MCF 10A (cell line): ENCODE measurements at regions not wholly inside any gene's neighbourhood (a gene's known extent, or its start where the extent isn't known, plus 50 kb on each side); places are given as distances from the start of the nearest gene placed in this dataset.

Source experiments
- BruUV-seq: library from RNA; stranded (reverse); fragments of 400-500 nt; replicated peaks from 2 replicates; lab custom pipeline; 2021; lab: Mats Ljungman, UMichigan
- CTCF ChIA-PET: fragments of 300-600 bp; sonication (Branson Sonifier 250); formaldehyde crosslinking; extraction: SDS; loops from one replicate; lab custom pipeline; 2021; ENCODE audit warnings: antibody characterized with exemption, inconsistent platforms; lab: Yijun Ruan, JAX
- POLR2A ChIA-PET: fragments of 300-600, 350-650 bp; sonication (Branson Sonifier 250); formaldehyde crosslinking; extraction: SDS; loops from one replicate; lab custom pipeline; 2020; ENCODE audit warnings: antibody characterized with exemption, inconsistent platforms; lab: Yijun Ruan, JAX
- DNase-seq: peaks from one replicate; pipeline ENCODE4 v3.0.0-alpha.2; 2018; ENCODE audit not compliant: unreplicated experiment
- H3K27ac Mint-ChIP-seq: one replicate; pipeline ENCODE4 v1.8.0; 2022; ENCODE audit warnings: mild to moderate bottlenecking, low read depth, mixed read lengths; ENCODE audit not compliant: unreplicated experiment
- H3K27me3 Mint-ChIP-seq: one replicate; pipeline ENCODE4 v1.8.0; 2022; ENCODE audit warnings: mixed read lengths; ENCODE audit not compliant: insufficient read depth, unreplicated experiment
- H3K36me3 Mint-ChIP-seq: one replicate; pipeline ENCODE4 v1.8.0; 2022; ENCODE audit warnings: mild to moderate bottlenecking, moderate library complexity, mixed read lengths; ENCODE audit not compliant: insufficient read depth, unreplicated experiment
- H3K4me1 Mint-ChIP-seq: one replicate; pipeline ENCODE4 v1.8.0; 2022; ENCODE audit warnings: mixed read lengths; ENCODE audit not compliant: insufficient read depth, unreplicated experiment
- H3K4me3 Mint-ChIP-seq: one replicate; pipeline ENCODE4 v1.8.0; 2022; ENCODE audit warnings: mild to moderate bottlenecking, moderate library complexity, mixed read lengths; ENCODE audit not compliant: unreplicated experiment
- H3K9me3 Mint-ChIP-seq: one replicate; pipeline ENCODE4 v1.8.0; 2022; ENCODE audit warnings: mixed read lengths; ENCODE audit not compliant: unreplicated experiment
- CTCF ChIP-seq: fragments of 200-600 bp; IDR thresholded peaks from one replicate; pipeline ENCODE4 v1.8.0; 2022; ENCODE audit warnings: antibody characterized with exemption, mild to moderate bottlenecking; ENCODE audit not compliant: unreplicated experiment
- intact Hi-C: fragments of 100-400 bp; cut with micrococcal nuclease; formaldehyde crosslinking; loops from 2 replicates; pipeline ENCODE4 v1.14.1; 2022

GRCh38 chr3:118116991-118117390, 917.7 kb downstream of the IGSF11 start:
- no peak overlapping the region for H3K4me3 Mint-ChIP-seq
- TF ChIP-seq CTCF: no peak
- no peak for DNase-seq
- CTCF ChIA-PET: no interaction called here
- H3K9me3 Mint-ChIP-seq: no peaks in the 10 kb centered on the region
- BruUV-seq: no TSS peak
- no peaks in the 10 kb centered on the region for H3K27me3 Mint-ChIP-seq
- H3K27ac Mint-ChIP-seq: no peak overlapping the region
- POLR2A ChIA-PET: no interaction called here
- no peaks in the 10 kb centered on the region for H3K36me3 Mint-ChIP-seq
- no peaks in the 10 kb centered on the region for H3K4me1 Mint-ChIP-seq
- intact Hi-C loops: no loop called here

GRCh38 chr3:118126751-118127150, 907.9 kb downstream of the IGSF11 start:
- intact Hi-C loops: loop anchor here (2.0 kb wide), 1 partner anchor 28 kb away; no protein-coding TSS in a partner anchor
- TF ChIP-seq CTCF: no peak
- POLR2A ChIA-PET: interaction anchor here (0.7 kb wide), 1 partner anchor 266 kb away, joined by 3 read pairs; no protein-coding TSS in a partner anchor
- Mint-ChIP-seq H3K27ac (peak overlapping the region; percentile 15), H3K27me3 (no peaks in the 10 kb centered on the region), H3K4me3 (no peak overlapping the region), H3K4me1 (peaks cover 13% of the 10 kb centered on the region), H3K9me3 (no peaks in the 10 kb centered on the region), H3K36me3 (no peaks in the 10 kb centered on the region)
- CTCF ChIA-PET: interaction anchor here (0.6 to 0.7 kb wide), 3 partner anchors 9 to 1062 kb away, joined by 3 to 4 read pairs (median 3); no protein-coding TSS in a partner anchor
- no TSS peak for BruUV-seq
- DNase-seq: peak; percentile 8

GRCh38 chr3:118127992-118128391, 906.7 kb downstream of the IGSF11 start:
- Mint-ChIP-seq H3K4me3 (no peak overlapping the region), H3K27me3 (no peaks in the 10 kb centered on the region), H3K9me3 (no peaks in the 10 kb centered on the region), H3K4me1 (peaks cover 13% of the 10 kb centered on the region), H3K27ac (no peak overlapping the region), H3K36me3 (no peaks in the 10 kb centered on the region)
- BruUV-seq: no TSS peak
- ChIA-PET POLR2A (no interaction called here), CTCF (no interaction called here)
- no peak for TF ChIP-seq CTCF
- DNase-seq: no peak
- intact Hi-C loops: loop anchor here (2.0 kb wide), 1 partner anchor 29 kb away; no protein-coding TSS in a partner anchor

- ChIA-PET CTCF (interaction anchor here (0.5 kb wide), 1 partner anchor 790 kb away, joined by 3 read pairs; no protein-coding TSS in a partner anchor), POLR2A (no interaction called here)
- H3K9me3 Mint-ChIP-seq: no peaks in the 10 kb centered on the region
- peak; percentile 70 for DNase-seq
- no peaks in the 10 kb centered on the region for H3K36me3 Mint-ChIP-seq
- no peak overlapping the region for H3K4me3 Mint-ChIP-seq
- H3K4me1 Mint-ChIP-seq: peaks cover 13% of the 10 kb centered on the region
- no peak overlapping the region for H3K27ac Mint-ChIP-seq
- H3K27me3 Mint-ChIP-seq: no peaks in the 10 kb centered on the region
- no TSS peak for BruUV-seq
- no peak for TF ChIP-seq CTCF
- intact Hi-C loops: loop anchor here (1.0 kb wide), 1 partner anchor 508 kb away; no protein-coding TSS in a partner anchor
Observed at GRCh38 chr3:118128886-118129285, 905.8 kb downstream of the IGSF11 start.
